Suppressor macrophage treated with lipopolysaccharide for 1 hour (primary cell): ENCODE measurements at regions not wholly inside any gene's neighbourhood (a gene's known extent, or its start where the extent isn't known, plus 50 kb on each side); places are given as distances from the start of the nearest gene placed in this dataset.

Experiments
- DNase-seq, 3 donors: peaks; one replicate each; pipeline ENCODE4 v3.0.0-alpha.2; 2020 to 2022

- no peak for DNase-seq
These were observed 1007.5 kb upstream of the EEF2KMT start for GRCh38 chr16:6105115-6105514.

GRCh38 chr16:6104428-6104827 lies 1006.8 kb upstream of the EEF2KMT start:
- DNase-seq: no peak

- DNase-seq: no peak
These were observed 1006.0 kb upstream of the EEF2KMT start for GRCh38 chr16:6103561-6103960.

GRCh38 chr16:6099102-6099501 lies 1001.5 kb upstream of the EEF2KMT start:
- DNase-seq: no peak

- DNase-seq: no peak
These were observed 999.5 kb upstream of the EEF2KMT start for GRCh38 chr16:6096931-6097670.

- DNase-seq: no peak
These were observed 997.8 kb upstream of the EEF2KMT start for GRCh38 chr16:6095414-6095813.

- DNase-seq: no peak
These were observed 993.4 kb upstream of the EEF2KMT start for GRCh38 chr16:6091021-6091420.

- peak; percentile 26 to 41 (median 38) for DNase-seq
These were observed 983.9 kb upstream of the EEF2KMT start for GRCh38 chr16:6081320-6081976.

GRCh38 chr16:6076631-6077030 lies 979.0 kb upstream of the EEF2KMT start:
- DNase-seq: no peak

- DNase-seq: no peak
These were observed 970.5 kb upstream of the EEF2KMT start for GRCh38 chr16:6068063-6068462.

- no peak for DNase-seq
These were observed 969.1 kb upstream of the EEF2KMT start for GRCh38 chr16:6066652-6067051.

GRCh38 chr16:6063526-6063925 lies 965.9 kb upstream of the EEF2KMT start:
- DNase-seq: no peak

- no peak for DNase-seq
These were observed 962.1 kb upstream of the EEF2KMT start for GRCh38 chr16:6059671-6060070.

GRCh38 chr16:6057821-6058220 lies 960.2 kb upstream of the EEF2KMT start:
- no peak for DNase-seq

- DNase-seq: no peak
These were observed 950.4 kb upstream of the EEF2KMT start for GRCh38 chr16:6048017-6048416.

GRCh38 chr16:6047325-6047724 lies 949.7 kb upstream of the EEF2KMT start:
- no peak for DNase-seq

GRCh38 chr16:6038941-6039645 lies 941.5 kb upstream of the EEF2KMT start:
- DNase-seq: no peak

GRCh38 chr16:6035161-6035560 lies 937.6 kb upstream of the EEF2KMT start:
- no peak for DNase-seq

GRCh38 chr16:6034511-6034910 lies 936.9 kb upstream of the EEF2KMT start:
- no peak for DNase-seq

GRCh38 chr16:6032438-6032837 lies 934.8 kb upstream of the EEF2KMT start:
- DNase-seq: no peak

GRCh38 chr16:6031567-6031966 lies 934.0 kb upstream of the EEF2KMT start:
- DNase-seq: no peak

GRCh38 chr16:6031102-6031501 lies 933.5 kb upstream of the EEF2KMT start:
- DNase-seq: no peak

- DNase-seq: no peak
These were observed 930.1 kb upstream of the EEF2KMT start for GRCh38 chr16:6027733-6028132.

GRCh38 chr16:6023449-6023848 lies 925.9 kb upstream of the EEF2KMT start:
- no peak for DNase-seq
